ENCODE measurements at regions not wholly inside any gene's neighbourhood (a gene's known extent, or its start where the extent isn't known, plus 50 kb on each side); places are given as distances from the start of the nearest gene placed in this dataset.

- no peak for DNase-seq (ENCODE audit: low spot score)
- Histone ChIP-seq H3K9me3 (ENCODE audit: low read depth, low read length, poor library complexity, severe bottlenecking) (no peaks in the 10 kb centered on the region), H3K36me3 (ENCODE audit: insufficient read depth, low read length, poor library complexity, severe bottlenecking) (no peaks in the 10 kb centered on the region), H3K27ac (ENCODE audit: low read depth, low read length, poor library complexity, severe bottlenecking) (no peak overlapping the region), H3K4me3 (ENCODE audit: low read depth, low read length, poor library complexity, severe bottlenecking) (no peak overlapping the region), H3K4me1 (ENCODE audit: insufficient read depth, low read length, poor library complexity, severe bottlenecking) (no peaks in the 10 kb centered on the region), H3K27me3 (replicated peaks; ENCODE audit: insufficient read depth, low read depth, low read length, poor library complexity) (peaks cover 10% of the 10 kb centered on the region)
- ChIA-PET CTCF (no interaction called here), POLR2A (ENCODE audit: low non-redundant PET) (no interaction called here)
- intact Hi-C loops (cut with micrococcal nuclease; ENCODE audit: unreplicated experiment) = no loop called here
- TF ChIP-seq CTCF (conservative IDR thresholded peaks at IDR 0.05; ENCODE audit: low read depth, low read length) (no peak), EZH2 (IDR thresholded peaks at IDR 0.05; ENCODE audit: borderline replicate concordance, low read depth, low read length, poor library complexity, severe bottlenecking) (no peak)
- BruUV-seq (replicated peaks) = no TSS peak
Measured at GRCh38 chr15:39488961-39489360, 91.9 kb upstream of the THBS1 start.

DNA sequence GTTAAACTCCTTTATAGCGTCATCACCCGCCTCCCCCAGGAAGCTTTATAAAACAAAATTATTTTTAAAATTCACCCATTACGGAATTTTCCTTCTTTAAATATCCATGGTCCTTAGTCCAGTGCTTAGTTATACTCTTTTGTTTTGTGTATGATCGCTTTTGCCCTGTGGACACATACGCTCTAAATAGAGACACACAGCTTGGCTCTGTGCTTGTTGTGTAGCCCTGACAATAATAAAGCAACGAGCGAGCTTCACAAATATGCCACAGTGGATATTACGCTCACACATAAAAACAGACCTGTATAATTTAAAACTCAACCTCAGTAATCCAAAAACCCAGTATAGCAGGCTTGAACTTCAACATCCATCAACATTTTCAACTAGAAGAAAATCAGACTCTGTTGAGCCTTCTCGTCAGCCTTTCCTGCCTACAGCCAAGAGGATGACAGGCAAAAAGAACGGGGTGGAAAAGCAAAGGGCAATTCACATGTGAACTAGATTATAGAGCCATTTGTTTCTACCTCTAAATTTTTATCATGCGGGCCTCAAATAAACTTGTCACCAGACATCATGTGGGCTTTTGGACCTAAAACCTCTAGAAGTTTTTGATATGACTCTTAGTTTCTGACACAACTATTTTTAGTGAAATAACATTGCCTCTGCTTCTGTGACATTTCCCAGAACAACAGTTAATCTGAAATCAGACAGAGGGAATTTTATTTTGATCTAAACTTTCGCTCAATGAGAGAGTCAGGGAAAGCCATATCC, 89.6 kb upstream of the THBS1 start:
- ChIA-PET POLR2A (ENCODE audit: low non-redundant PET) (no interaction called here), CTCF (no interaction called here)
- Histone ChIP-seq H3K36me3 (ENCODE audit: insufficient read depth, low read length, poor library complexity, severe bottlenecking) (no peaks in the 10 kb centered on the region), H3K9me3 (ENCODE audit: low read depth, low read length, poor library complexity, severe bottlenecking) (no peaks in the 10 kb centered on the region), H3K27ac (ENCODE audit: low read depth, low read length, poor library complexity, severe bottlenecking) (no peak overlapping the region), H3K27me3 (replicated peaks; ENCODE audit: insufficient read depth, low read depth, low read length, poor library complexity) (peaks cover 23% of the 10 kb centered on the region), H3K4me3 (ENCODE audit: low read depth, low read length, poor library complexity, severe bottlenecking) (no peak overlapping the region), H3K4me1 (ENCODE audit: insufficient read depth, low read length, poor library complexity, severe bottlenecking) (no peaks in the 10 kb centered on the region)
- intact Hi-C loops (cut with micrococcal nuclease; ENCODE audit: unreplicated experiment) = no loop called here
- no TSS peak for BruUV-seq (replicated peaks)
- TF ChIP-seq CTCF (conservative IDR thresholded peaks at IDR 0.05; ENCODE audit: low read depth, low read length) (no peak), EZH2 (IDR thresholded peaks at IDR 0.05; ENCODE audit: borderline replicate concordance, low read depth, low read length, poor library complexity, severe bottlenecking) (no peak)
- DNase-seq (ENCODE audit: low spot score) = no peak

DNA sequence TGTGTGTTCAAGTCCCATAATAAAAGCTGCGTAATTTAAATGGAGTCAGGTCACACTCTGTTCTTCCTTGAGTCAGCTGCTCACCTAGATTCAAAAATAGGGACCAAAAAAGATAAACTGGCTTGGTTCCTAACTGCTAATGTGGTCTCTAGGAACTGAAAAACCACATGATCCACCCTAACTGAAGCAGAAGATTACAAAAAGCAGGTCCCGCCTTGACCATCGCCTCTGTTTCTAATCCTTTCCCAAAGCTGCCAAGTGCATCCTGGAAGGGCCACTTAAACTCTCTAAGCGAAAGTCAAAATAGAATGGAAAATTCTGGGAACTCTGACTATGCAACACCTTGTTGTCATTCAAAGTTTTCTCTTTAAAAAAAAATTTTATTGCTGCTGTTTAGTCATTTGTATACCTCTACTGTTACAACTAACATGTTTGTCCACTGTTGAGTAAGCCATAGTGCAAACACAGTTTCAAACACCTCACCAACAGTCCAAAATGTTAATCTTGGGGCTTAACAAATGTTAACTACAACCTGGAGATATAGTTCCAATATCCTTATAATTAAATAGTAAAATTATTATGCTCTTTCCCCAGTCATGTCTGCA, 88.9 kb upstream of the THBS1 start:
- H3K27ac ChIP-seq (ENCODE audit: low read depth, low read length, poor library complexity, severe bottlenecking) = no peak overlapping the region
- no peak overlapping the region for H3K4me3 ChIP-seq (ENCODE audit: low read depth, low read length, poor library complexity, severe bottlenecking)
- TF ChIP-seq EZH2 (IDR thresholded peaks at IDR 0.05; ENCODE audit: borderline replicate concordance, low read depth, low read length, poor library complexity, severe bottlenecking) (no peak), CTCF (conservative IDR thresholded peaks at IDR 0.05; ENCODE audit: low read depth, low read length) (no peak)
- POLR2A ChIA-PET (ENCODE audit: low non-redundant PET) = no interaction called here
- intact Hi-C loops (cut with micrococcal nuclease; ENCODE audit: unreplicated experiment) = no loop called here
- no peaks in the 10 kb centered on the region for H3K36me3 ChIP-seq (ENCODE audit: insufficient read depth, low read length, poor library complexity, severe bottlenecking)
- no peaks in the 10 kb centered on the region for H3K9me3 ChIP-seq (ENCODE audit: low read depth, low read length, poor library complexity, severe bottlenecking)
- CTCF ChIA-PET = no interaction called here
- no TSS peak for BruUV-seq (replicated peaks)
- DNase-seq (ENCODE audit: low spot score) = no peak
- H3K27me3 ChIP-seq (replicated peaks; ENCODE audit: insufficient read depth, low read depth, low read length, poor library complexity) = peaks cover 25% of the 10 kb centered on the region
- H3K4me1 ChIP-seq (ENCODE audit: insufficient read depth, low read length, poor library complexity, severe bottlenecking) = no peaks in the 10 kb centered on the region
